ENCODE measurements at regions not wholly inside any gene's neighbourhood (a gene's known extent, or its start where the extent isn't known, plus 50 kb on each side); places are given as distances from the start of the nearest gene placed in this dataset.

DNA sequence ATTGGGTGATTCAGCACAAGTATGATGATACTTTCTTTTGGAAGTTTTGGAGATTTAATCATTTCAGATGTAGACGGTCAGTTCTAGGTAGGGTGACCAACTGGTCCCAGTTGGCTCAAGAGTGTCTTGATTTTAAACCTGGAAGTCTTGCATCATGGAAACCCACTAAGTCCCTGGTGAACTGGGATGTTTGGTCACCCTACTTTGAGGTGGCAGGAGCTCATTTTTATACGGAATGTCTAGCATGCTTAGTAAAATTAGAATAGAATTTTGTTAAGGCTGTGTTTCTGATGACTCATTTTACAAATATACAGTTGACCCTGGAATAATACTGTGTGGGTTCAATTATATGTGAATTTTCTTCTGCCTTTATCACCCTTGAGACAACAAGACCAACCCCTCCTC, 61.5 kb upstream of the DOCK10 start:
- TF ChIP-seq, protein P1, sequence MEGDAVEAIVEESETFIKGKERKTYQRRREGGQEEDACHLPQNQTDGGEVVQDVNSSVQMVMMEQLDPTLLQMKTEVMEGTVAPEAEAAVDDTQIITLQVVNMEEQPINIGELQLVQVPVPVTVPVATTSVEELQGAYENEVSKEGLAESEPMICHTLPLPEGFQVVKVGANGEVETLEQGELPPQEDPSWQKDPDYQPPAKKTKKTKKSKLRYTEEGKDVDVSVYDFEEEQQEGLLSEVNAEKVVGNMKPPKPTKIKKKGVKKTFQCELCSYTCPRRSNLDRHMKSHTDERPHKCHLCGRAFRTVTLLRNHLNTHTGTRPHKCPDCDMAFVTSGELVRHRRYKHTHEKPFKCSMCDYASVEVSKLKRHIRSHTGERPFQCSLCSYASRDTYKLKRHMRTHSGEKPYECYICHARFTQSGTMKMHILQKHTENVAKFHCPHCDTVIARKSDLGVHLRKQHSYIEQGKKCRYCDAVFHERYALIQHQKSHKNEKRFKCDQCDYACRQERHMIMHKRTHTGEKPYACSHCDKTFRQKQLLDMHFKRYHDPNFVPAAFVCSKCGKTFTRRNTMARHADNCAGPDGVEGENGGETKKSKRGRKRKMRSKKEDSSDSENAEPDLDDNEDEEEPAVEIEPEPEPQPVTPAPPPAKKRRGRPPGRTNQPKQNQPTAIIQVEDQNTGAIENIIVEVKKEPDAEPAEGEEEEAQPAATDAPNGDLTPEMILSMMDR (IDR thresholded peaks at IDR 0.05): no peak
- no peak for TF ChIP-seq POLR2A (IDR thresholded peaks at IDR 0.05)
